Colon (tissue), 2 donors: ENCODE measurements at regions not wholly inside any gene's neighbourhood (a gene's known extent, or its start where the extent isn't known, plus 50 kb on each side); places are given as distances from the start of the nearest gene placed in this dataset.

Experiments used
- FAIRE-seq: peaks from 2 replicates; lab custom pipeline; 2012; peaks lifted over from hg19 to GRCh38; lab: Jason Lieb, UNC
- donor health status: control.
- donor health status: control.

DNA sequence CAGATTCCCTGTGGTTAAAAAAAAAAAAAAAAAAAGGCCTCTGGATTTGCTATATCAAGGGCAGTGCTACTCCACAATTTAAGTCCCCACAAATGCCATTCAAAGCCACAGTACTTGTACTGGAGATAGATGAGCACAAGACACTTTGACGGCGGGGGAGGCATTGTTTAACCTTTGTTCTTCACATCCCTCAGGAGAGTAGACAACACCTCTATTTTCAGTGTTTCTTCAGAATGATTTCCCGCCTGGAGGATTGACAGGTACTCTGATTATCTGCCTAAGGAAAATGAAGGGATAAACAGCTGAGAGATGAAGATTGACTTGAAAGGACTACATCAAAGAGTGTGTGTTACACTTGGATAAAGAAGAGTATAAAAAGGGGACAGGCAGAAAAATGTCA lies 58.7 kb downstream of the OTOL1 start:
- FAIRE-seq = no peak

DNA sequence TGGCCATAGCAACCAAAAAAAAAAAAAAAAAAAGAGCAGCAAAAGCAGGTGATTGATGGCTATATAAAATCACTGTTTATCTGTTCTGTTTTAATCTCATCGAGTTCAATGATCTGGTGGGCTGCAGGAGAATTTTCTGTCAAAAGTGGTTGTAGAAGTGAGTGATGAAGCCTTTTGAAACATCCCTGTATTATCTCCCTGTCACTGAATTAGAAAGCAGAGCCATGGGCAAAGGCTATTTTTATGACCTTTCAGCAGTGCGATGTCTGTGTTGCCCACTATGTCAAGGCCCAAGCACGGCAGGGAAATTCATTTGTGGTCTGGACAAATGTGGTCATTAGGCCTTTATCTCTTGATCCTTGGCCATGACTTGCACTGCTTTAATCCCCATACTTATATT lies 59.9 kb downstream of the OTOL1 start:
- FAIRE-seq = no peak

DNA sequence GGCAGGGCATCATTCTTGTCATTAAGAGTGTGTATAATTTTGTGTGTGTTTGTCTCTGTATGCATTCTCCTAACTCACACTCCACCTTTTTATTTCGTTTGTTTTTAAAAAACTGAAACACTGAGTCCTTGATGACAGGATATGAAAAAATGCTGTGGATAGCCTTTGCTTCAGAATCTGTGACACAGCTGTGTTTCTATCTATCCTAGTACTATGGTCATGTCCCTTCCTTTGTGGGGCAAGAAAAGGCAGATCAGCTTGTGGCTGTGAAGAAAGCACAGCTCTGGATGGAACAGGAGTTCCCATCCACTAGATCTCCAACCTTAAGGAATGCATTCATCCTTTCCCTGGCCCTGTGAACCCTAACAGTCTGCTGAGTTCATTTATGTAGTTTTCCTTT lies 60.3 kb downstream of the OTOL1 start:
- no peak for FAIRE-seq

DNA sequence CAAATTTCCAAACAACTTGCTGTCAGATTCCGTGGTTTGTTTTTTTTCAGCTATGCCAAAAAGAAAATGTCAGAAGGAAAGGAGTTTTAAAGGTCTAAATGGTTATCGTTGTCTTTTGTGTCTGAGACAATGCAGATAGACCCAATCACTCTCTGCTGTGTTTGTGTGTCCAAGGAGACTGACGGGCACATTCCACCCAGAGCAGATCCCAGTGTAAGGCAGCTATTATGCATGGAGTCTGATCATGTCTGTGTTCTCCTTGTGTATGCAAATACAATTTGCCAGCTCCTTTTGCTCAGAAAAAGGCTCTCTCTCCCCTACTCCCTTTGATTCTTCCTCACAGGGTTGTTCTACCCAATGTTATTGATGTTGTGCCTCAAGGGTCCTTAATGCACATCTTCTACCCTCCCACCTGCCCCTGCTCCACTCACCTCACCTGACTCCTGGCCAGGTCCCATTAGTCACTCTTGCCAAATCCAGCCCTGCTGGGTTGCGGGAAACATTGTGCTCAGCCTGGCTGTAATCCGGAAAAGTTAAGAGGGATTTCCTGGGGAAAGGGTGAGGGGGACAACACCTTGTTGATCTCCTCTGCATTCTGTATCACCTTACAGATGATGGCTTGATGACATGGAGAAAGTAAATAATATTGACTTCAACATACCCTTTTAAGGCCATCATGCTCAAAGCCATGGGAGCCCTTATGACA lies 61.0 kb downstream of the OTOL1 start:
- FAIRE-seq = no peak

DNA sequence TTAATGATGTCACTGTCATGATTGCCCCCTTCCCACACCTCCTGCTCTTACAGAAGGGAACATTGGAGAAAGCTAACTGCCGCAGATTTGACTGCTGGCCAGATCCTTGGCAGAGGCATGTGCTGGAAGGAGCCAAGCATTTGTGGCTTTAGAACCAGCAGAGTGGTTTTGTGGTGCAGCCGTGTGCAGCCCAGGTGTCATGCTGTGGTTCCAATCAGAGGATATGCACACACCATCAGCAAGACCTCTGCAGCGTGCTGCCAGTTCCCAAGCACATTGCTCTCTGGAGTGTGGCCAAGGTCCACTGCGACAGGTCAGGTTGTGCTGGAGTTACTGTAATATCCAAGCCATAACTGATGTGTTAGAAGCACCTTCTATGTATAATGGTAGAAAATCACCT lies 61.6 kb downstream of the OTOL1 start:
- no peak for FAIRE-seq

DNA sequence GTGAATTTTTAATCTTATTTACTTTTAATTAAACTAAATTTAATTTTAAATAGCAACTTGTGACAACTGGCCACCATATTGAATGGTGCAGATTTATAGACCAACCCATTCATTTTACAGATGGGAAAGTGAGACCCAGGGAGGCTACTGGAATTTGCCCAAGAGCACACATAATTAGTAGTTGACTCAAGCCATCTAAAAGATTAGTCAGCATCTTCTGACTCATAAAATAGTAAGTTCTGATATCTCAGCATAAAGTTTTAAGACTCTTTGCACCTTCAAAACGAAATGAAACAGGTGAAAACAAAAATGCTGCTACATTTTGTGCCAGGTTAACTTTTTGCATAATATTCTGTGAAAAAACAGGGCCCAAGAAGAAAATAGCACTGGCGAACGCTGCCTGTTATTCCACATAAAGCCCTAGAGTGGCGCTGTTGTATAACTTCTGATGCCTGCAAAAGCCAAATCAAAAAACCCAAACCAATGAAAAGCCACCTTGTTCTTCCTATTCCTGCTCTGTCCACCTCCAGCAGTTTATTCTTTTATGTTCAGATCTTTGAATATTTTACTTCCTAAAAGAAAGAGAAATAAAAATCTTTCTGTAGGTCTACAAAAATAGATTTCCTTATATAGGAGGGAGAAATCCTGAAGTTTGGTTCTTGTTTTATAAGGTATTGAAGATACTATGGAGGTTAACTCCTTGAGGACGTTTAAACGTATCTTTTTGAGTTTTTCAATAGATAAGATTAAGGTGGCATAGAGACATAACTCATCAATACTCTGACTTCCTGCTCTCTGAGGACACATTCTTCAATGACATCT lies 62.8 kb downstream of the OTOL1 start:
- no peak for FAIRE-seq

DNA sequence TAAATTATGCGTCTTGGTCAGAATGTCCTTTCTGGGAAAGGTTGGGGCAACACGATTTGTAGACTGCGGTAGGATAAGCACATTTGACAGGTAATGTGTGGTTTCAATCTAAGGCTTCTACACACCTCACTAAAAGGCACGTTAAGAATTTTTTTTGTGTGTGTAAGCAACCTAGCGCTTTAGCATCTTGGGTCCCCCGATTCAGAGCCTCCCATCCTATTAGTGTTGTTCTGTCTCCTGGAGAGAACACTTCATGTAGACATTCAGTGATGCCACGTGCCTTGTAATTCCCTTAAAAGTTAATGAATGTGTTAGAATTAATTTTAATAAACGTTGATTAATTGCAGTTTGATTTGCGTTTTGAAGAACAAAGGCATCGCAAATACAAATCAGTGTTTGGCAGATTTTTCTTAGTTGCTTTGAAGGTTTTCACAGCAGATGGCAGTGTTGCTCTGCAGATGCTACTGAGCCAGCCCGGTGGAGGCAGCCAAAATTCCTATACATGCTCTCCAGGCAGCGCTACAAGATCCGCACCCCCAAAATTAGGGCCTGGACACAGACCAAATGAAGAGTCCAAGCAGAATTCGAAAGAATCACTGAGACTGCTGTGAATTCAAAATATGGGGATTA lies 63.5 kb downstream of the OTOL1 start:
- FAIRE-seq = no peak

DNA sequence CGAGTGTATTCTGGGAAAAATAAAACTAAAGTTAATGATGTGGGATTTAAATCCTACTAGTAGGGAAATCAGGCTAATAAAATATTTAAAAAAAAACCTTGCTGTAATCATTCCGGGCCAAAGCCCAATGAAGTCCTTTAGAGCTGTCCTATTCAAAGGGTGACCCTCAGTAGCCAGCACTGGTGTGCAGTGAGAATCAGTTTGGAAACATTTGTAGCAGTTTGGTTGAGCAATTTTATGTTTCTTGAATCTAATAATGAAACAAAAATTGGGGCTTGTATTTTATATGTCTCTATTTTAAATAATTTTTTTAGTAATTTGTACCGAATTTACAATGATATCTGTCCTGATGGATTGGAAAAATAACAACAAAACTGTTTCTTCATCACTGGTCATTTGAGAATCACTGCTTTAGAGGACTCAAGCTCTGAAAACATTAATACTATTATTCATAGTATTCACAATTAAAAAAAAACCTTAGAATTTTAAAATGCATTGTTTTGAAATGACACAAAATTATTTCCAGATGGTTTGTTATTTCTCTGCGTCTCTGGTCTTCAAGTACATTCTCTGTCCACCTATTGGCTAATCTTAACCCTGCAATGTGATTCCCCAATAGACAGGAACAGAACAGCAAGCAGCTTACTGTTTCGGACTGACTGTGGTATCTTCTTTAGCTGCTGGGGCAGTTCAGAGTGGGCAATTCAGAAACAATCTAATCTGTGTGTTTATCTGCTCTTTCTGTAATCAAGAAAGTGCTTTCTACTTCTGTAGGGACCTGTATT lies 71.2 kb downstream of the OTOL1 start:
- no peak for FAIRE-seq

DNA sequence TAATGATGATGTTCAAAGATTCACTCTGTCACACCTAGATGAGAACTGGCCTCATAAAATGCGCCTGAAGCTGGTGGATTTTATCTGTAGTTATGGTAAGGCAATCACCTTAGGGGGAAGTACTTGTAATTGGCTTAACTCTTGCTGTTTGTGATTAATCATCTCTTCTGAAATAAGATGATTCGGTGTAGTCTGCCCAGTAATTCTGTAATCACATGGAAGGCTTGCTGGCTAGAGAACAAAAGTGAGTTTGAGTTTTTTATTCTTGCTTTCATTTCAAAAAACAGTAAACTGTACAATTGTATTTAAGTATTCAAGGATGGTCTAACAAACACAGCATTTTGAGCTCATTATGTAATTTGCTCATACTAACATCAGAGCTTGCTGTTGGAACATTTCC lies 72.1 kb downstream of the OTOL1 start:
- FAIRE-seq = no peak

DNA sequence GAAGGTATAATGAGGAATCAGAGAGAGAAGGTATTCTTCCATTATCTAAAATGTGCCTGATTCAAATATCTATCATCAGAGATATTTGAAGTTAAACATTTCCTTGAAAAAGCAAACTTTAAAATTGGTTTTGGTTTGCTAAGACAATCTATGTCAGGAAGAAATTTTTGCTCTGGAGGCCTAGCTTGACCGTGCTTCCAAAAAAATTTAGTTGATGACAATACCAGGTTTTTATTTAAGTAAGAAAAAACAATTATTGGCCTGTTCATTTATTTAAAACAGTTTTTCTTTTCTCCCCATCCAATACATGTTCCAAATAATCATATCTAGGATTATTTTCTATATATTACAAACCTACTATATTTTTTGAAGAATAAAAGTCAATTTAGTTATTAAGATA lies 75.3 kb downstream of the OTOL1 start:
- FAIRE-seq = no peak

DNA sequence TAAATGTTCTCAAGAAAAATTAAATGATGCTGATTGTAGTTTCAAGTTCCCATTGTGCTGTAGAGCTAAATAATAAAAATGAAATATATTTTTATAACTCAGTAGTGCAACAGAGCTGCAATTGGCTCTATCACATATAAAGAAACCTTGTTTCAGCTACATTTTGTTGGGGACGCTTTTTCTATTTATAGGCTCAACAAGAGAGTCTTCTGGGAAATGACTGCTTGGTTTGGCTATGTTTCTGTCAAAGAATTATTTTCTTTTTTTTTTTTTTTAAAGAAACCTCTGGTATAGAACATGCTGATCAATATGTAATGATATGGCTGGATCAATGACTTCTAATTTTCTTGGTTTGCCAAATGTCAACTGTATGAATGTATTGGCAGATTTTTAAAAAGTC lies 76.5 kb downstream of the OTOL1 start:
- FAIRE-seq = no peak

DNA sequence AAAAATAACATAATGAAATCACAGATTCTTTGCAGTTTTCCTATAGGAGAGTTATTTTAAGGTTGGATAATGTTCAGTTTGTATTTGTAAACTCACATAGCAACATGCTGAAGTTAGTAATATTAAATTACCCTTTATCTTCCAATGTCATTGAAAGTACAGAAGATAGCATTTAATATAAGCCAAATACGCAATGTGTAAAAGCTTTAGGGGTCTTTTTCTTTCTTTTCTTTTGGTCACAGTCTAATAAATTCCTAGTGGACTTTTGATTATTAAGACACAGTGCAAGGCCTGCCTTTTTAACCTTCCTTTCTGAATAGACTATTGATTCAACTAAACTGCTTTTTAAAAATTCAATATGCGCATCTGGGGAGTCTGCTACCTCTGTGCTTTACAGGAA lies 79.3 kb downstream of the OTOL1 start:
- no peak for FAIRE-seq

DNA sequence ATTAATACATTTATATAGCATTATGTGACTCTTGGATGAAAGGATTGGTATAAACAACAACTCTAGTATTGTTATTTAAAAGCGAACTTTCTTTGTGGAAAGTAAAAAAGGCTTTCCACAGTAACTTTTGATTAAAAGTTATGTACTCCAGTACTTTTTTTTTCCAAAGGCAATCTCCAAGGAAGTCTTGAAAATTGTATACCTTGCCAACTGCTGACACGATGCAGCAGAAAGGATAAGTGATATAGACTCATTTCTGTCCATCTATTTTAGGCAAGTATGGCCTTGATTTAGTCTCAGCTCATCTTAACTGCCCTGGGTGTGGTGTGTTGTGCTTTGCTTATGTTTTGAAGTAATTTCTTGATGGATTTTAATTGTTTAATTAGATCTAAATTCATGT lies 79.7 kb downstream of the OTOL1 start:
- no peak for FAIRE-seq

DNA sequence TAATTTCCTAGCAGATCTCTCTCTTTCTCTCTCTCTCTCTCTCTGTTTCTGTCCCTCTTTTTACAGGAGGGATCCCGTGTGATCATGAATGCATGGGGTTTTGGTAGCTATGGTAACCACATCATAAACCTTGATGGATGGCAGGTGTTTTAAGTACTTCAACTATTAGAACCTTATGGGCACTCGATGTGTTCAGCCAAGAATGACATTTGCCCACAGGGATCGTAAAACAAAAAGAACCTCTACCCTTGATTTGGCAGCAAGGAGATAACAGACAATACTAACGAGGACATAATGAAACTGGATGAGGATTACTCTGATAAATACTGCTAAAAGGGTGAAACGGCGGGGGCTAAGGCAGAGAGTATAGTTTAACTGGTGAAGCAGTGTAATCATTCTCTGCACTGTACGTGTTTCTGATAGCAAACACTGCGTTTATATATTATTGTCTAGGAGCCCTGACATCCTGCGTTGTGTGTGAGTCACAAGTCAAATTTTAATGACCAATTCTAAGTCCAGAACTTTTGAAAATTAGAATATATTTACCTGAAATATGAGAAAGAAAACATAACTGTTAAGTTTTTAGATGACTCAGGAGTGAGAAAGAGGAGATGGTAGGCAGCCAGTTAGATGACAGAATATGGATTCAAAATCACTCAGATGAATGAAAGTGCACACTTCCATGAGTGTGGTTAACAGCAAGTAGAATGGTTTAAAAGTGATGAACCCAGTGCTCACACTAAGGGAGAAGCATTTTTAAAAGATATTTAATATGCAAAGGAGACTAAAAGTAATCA lies 80.3 kb downstream of the OTOL1 start:
- no peak for FAIRE-seq

DNA sequence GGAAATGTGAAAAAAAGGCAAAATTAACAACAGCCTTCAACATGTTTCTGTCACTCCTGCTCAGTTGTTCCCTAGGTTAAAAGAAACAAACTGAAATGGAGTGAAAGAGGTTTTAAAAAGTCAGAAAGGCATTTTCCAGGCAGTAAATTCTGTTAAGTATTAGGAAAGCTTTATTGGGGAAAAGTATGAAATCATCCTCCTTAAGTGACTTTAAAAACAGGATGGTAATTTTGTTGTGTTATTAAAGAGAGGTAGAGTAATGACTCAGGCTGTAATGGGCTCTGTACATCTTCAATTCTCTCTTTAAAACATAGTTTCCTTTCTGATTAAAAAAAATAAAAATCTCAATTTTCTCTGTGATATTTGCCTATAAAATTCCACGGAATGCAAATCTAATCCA lies 81.1 kb downstream of the OTOL1 start:
- no peak for FAIRE-seq

DNA sequence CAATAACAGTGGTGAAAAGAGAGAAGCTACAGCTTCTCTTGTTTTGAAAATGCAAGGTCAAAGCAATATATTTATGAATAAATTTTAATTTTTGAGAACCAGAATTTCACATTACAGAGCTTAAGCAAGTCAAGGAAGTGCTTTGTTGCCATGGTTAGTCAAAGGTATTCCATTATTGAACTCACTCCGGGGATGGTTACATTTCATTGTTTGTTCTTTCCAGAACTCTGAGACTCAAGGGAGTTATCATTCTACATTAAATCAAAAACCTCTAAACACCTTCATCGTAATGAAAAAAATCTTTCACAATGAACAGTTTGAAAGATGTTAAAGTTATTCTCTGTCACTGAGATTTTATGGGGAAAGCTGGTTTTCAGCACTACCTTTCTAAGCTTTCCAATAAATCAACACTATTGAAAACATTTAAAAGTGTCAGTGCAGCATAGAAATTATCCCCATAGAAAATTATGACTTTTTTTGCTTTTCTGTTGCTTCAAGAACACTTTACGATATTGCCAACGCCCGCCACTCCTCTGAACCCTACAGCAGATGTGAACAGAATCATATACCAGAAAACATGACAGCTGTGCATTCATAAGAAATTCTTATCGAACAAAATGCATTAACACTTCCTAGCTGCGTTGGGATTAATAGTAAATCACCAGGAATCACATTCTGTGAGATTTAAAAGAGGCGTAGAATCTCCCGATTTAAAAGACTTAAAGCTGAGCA lies 83.0 kb downstream of the OTOL1 start:
- FAIRE-seq = no peak

DNA sequence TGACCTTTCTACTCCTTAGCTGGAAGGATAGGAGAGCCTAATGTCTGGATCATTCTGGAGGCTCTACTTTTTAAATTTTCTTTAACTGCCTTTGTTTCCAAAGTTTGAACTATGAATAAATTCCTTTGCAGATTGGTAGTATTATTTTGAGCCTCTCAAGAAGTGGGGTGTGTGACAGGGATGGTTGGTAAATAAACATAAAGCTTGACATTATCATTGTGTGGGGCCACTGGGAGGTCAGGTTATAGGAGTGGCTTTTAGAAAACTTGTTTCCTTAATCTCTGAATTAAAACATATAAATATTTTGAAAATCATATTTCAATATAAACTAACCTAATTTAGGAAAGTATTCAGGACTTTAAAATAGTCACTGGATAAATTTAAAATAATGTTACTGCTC lies 89.3 kb downstream of the OTOL1 start:
- no peak for FAIRE-seq

DNA sequence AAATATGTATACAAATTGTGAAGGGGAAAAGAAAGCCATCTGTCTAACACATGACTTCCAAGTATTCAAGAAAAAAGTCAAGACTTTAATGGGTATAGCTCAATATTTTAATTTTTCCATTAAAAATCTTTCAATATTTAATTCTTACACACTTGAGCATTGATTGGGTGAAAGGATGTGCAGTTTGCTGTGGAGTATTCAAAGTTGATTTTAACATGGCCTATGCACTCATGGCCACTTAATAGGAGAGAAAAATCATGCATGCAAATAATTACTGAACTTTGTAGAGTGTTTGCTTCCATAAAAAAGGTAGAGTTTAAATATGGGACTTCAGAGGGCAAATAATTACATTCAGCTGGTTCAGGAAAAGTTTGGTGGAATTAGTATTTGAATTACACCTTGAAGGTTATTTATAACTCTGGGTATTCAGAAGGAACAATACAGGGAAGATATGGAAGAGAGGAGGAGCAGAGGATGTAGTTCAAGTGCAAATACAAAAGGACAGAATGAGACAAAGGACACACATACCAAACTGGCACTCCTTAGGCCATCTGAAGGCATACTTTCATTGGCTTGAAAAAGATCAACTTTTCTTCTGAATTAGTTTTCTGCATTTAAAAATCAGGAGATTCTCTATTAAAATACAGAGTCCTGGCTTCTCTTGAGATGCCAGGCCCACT lies 90.1 kb downstream of the OTOL1 start:
- no peak for FAIRE-seq

DNA sequence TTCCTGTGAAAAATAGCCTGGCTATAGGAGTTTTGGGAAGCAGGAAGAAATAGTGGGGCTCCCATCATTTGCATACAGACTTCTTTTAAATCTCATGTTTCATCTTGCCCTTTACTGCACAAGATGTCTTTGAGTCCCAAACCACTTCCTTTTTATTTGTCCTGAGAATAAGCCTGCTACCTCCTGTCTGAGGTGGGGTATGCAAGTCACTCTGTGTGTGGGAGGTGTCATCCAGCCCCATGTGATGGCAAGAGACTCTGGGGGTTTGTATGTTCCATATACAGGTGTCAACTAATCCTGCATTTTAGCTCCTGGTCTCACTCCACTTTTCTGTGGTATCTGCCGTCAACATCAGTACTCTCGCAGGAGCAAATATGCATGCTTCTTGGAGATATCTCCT lies 102.0 kb downstream of the OTOL1 start:
- no peak for FAIRE-seq

DNA sequence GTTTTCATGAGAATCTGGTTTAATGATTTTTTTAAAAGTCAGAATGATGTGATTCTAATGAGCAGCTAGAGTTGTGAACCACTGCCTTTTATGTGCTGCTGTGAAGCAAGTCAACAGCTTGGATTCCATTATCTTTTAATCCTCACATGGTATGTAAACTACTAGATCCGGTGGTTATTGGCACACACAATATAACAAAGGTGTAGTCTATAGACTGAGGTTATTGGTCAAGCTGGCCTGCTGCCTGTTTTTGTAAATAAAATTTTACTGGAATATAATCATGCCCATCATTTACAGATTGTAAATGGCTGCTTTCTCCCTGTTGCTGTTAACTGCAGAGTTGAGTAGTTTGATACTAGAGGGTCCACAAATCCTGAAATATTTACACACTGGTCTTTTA lies 103.1 kb downstream of the OTOL1 start:
- FAIRE-seq = no peak

DNA sequence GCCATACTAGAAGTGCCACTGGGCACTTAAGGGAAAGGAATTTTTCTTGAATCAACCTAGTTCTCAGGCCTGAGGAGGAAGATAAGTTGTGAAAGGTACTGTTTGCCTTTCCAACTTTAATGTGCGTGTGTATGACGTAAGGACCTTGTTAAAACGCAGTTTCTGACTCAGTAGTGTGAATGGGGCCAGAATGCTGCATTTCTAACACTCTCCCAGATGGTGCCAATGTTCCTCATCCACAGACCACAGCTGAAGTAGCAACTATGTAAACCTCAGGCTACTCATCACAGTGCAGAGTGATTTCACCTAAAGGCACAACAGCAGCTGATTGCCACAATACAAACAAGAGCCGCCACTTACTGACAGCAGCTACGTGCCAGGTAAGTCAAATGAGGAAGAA lies 103.6 kb downstream of the OTOL1 start:
- no peak for FAIRE-seq
